GM21447 (cell line): ENCODE measurements at regions not wholly inside any gene's neighbourhood (a gene's known extent, or its start where the extent isn't known, plus 50 kb on each side); places are given as distances from the start of the nearest gene placed in this dataset.
"Not testable (repeated sequence)": the region's sequence is repeated elsewhere in the genome, so short reads cannot be mapped to it uniquely, and the experiment has no call there.

Experiments
- ATAC-seq: cut with Tn5 transposase; IDR thresholded peaks from one replicate; pipeline ENCODE4 v1.9.1; 2021; ENCODE audit not compliant: unreplicated experiment

GRCh38 chr21:25254491-25255174, 352.6 kb downstream of the MRPL39 start:
- no peak for ATAC-seq

GRCh38 chr21:25246546-25246945, 360.7 kb downstream of the MRPL39 start:
- no peak for ATAC-seq

GRCh38 chr21:25244735-25245134, 362.5 kb downstream of the MRPL39 start:
- ATAC-seq = no peak

- ATAC-seq = no peak
Measured at GRCh38 chr21:25243808-25244207, 363.5 kb downstream of the MRPL39 start.

- ATAC-seq = no peak
Measured at GRCh38 chr21:25240974-25241373, 366.3 kb downstream of the MRPL39 start.

GRCh38 chr21:25234857-25235801, 372.2 kb downstream of the MRPL39 start:
- ATAC-seq = peak; percentile 73

GRCh38 chr21:25220954-25221353, 386.3 kb downstream of the MRPL39 start:
- ATAC-seq = no peak

- ATAC-seq = no peak
Measured at GRCh38 chr21:25220169-25220568, 387.1 kb downstream of the MRPL39 start.

- peak; percentile 98 for ATAC-seq
Measured at GRCh38 chr21:25215698-25216384, 391.4 kb downstream of the MRPL39 start.

GRCh38 chr21:25214676-25215075, 392.6 kb downstream of the MRPL39 start:
- ATAC-seq = no peak

GRCh38 chr21:25199944-25200343, 407.3 kb downstream of the MRPL39 start:
- ATAC-seq = no peak

- no peak for ATAC-seq
Measured at GRCh38 chr21:25191141-25191540, 416.1 kb downstream of the MRPL39 start.

- no peak for ATAC-seq
Measured at GRCh38 chr21:25189497-25189896, 417.8 kb downstream of the MRPL39 start.

GRCh38 chr21:25188677-25189079, 418.6 kb downstream of the MRPL39 start:
- ATAC-seq = peak; percentile 74

- ATAC-seq = peak; percentile 36
Measured at GRCh38 chr21:25186273-25186672, 421.0 kb downstream of the MRPL39 start.

- no peak for ATAC-seq
Measured at GRCh38 chr21:25183577-25183976, 423.7 kb downstream of the MRPL39 start.

GRCh38 chr21:25181690-25182089, 425.6 kb downstream of the MRPL39 start:
- not testable (repeated sequence) for ATAC-seq

GRCh38 chr21:25179116-25179515, 428.2 kb downstream of the MRPL39 start:
- ATAC-seq = no peak

GRCh38 chr21:25176637-25177412, 430.5 kb downstream of the MRPL39 start:
- ATAC-seq = peak; percentile 89

GRCh38 chr21:25175938-25176337, 431.3 kb downstream of the MRPL39 start:
- peak; percentile 49 for ATAC-seq

- no peak for ATAC-seq
Measured at GRCh38 chr21:25171438-25171837, 435.8 kb downstream of the MRPL39 start.
